Transverse colon (tissue), 4 donors: ENCODE measurements at regions not wholly inside any gene's neighbourhood (a gene's known extent, or its start where the extent isn't known, plus 50 kb on each side); places are given as distances from the start of the nearest gene placed in this dataset.

Experiments used
- DNase-seq: peaks from one replicate; pipeline ENCODE4 v3.0.0-alpha.2; 2019
- H3K27ac ChIP-seq, 4 donors: fragments of 200-600 bp; sonication (generic); 2 replicates each; pipeline ENCODE4 v1.5.1; 2016 to 2018; ENCODE audit warnings: inconsistent platforms in 4 of 4
- H3K27me3 ChIP-seq: fragments of 200-600 bp; sonication (generic); 2 replicates; pipeline ENCODE4 v1.5.1; 2017; ENCODE audit warnings: inconsistent platforms
- H3K36me3 ChIP-seq, 4 donors: fragments of 200-600 bp; sonication (generic); 2 replicates each; pipeline ENCODE4 v1.5.1; 2017 to 2019; ENCODE audit warnings: inconsistent platforms in 4 of 4
- H3K4me1 ChIP-seq, 4 donors: fragments of 200-600 bp; sonication (generic); 2 replicates each; pipeline ENCODE4 v1.5.1; 2017 to 2020; ENCODE audit warnings: inconsistent platforms in 4 of 4
- H3K4me3 ChIP-seq, 4 donors: fragments of 200-600 bp; sonication (generic); 1 replicate in 1 of 4; 2 replicates in 3 of 4; pipeline versions ENCODE4 v1.5.1 to v1.6.1; 2017 to 2019; ENCODE audit warnings: inconsistent platforms in 4 of 4
- H3K9me3 ChIP-seq, 2 donors: fragments of 200-600 bp; sonication (generic); 2 replicates each; pipeline ENCODE4 v1.5.1; 2017 to 2019; ENCODE audit warnings: inconsistent platforms in 2 of 2
- EP300 ChIP-seq: sonication (generic); formaldehyde crosslinking; IDR thresholded peaks from one replicate; pipeline ENCODE4 v1.6.1; 2017; ENCODE audit warnings: antibody characterized with exemption, low read depth
- POLR2A ChIP-seq: fragments of 450-650 bp; IDR thresholded peaks from one replicate; pipeline ENCODE4 v1.6.1; 2016; ENCODE audit warnings: antibody characterized with exemption, mild to moderate bottlenecking, moderate library complexity
- POLR2AphosphoS5 ChIP-seq, 3 donors: sonication (generic); formaldehyde crosslinking; IDR thresholded peaks; one replicate each; pipeline ENCODE4 v1.6.1; 2016; ENCODE audit warnings: antibody characterized with exemption in 3 of 3
- WGBS, 2 donors: methylation state at CpG; one replicate each; pipeline ENCODE4 v1.1.5; 2018; ENCODE audit warnings: low coverage in 1 of 2; 5-methylcytosine and 5-hydroxymethylcytosine counted together
- in situ Hi-C, 4 donors: fragments of 200-750 bp; cut with MboI; loops; one replicate each; pipeline versions ENCODE4 v1.15.0 to v1.15.1; 2017; ENCODE audit warnings: low sequenced_read_pairs in 3 of 4, low pct_ligation_motif_present in 1 of 4, low pct_unique_long_range_greater_than_20kb in 1 of 4
- intact Hi-C: fragments of 100-400 bp; cut with DNase I; formaldehyde crosslinking; loops from one replicate; pipeline ENCODE4 v1.15.1; 2023; ENCODE audit warnings: low total_unique reads
- TF ChIP-seq, protein P1 (sequence below), 5 experiments: fragments of 200-600 bp in 3 of 5; fragments of 450-650 bp in 2 of 5; sonication (generic) in 3 of 5; IDR thresholded peaks; 1 replicate in 2 of 5; 2 replicates in 3 of 5; pipeline ENCODE4 v1.5.1; 2016 to 2017; ENCODE audit warnings: antibody characterized with exemption in 5 of 5, inconsistent platforms in 3 of 5, mild to moderate bottlenecking in 2 of 5, moderate library complexity in 1 of 5

DNA sequence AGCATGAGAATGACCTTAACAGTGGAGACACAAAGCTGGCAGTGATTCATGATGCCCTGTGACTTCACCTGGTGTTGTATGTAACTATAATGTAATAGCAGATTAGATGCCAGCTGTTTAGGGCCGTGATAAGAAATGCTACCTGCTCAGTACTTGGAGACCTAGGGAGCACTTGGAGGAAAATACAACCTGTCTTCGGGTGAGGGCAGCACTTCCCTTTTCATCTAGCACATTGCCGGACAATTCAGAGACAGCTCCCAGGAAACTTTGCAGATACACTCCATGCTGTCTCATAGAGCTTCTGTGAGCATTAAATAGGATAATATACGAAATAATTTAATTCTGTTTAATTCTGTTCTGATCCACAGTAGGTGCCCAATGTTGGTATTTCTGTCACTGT lies 668.5 kb downstream of the TSN start:
- TF ChIP-seq POLR2A = no peak
- TF ChIP-seq, protein P1, sequence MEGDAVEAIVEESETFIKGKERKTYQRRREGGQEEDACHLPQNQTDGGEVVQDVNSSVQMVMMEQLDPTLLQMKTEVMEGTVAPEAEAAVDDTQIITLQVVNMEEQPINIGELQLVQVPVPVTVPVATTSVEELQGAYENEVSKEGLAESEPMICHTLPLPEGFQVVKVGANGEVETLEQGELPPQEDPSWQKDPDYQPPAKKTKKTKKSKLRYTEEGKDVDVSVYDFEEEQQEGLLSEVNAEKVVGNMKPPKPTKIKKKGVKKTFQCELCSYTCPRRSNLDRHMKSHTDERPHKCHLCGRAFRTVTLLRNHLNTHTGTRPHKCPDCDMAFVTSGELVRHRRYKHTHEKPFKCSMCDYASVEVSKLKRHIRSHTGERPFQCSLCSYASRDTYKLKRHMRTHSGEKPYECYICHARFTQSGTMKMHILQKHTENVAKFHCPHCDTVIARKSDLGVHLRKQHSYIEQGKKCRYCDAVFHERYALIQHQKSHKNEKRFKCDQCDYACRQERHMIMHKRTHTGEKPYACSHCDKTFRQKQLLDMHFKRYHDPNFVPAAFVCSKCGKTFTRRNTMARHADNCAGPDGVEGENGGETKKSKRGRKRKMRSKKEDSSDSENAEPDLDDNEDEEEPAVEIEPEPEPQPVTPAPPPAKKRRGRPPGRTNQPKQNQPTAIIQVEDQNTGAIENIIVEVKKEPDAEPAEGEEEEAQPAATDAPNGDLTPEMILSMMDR (IDR thresholded peaks at IDR 0.05) = peak in 2 of 5 experiments; percentile 8 to 18
- Histone ChIP-seq H3K27ac (no peak overlapping the region), H3K4me1 (no peaks in the 10 kb centered on the region), H3K27me3 (no peaks in the 10 kb centered on the region), H3K9me3 (no peaks in the 10 kb centered on the region), H3K36me3 (no peaks in the 10 kb centered on the region), H3K4me3 (no peak overlapping the region)
- intact Hi-C loops = no loop called here
- in situ Hi-C loops = no loop called here
- peak; percentile 25 for DNase-seq
- WGBS, 2 donors = 45 to 59% methylated on average over 4 of the region's 4 CpGs

DNA sequence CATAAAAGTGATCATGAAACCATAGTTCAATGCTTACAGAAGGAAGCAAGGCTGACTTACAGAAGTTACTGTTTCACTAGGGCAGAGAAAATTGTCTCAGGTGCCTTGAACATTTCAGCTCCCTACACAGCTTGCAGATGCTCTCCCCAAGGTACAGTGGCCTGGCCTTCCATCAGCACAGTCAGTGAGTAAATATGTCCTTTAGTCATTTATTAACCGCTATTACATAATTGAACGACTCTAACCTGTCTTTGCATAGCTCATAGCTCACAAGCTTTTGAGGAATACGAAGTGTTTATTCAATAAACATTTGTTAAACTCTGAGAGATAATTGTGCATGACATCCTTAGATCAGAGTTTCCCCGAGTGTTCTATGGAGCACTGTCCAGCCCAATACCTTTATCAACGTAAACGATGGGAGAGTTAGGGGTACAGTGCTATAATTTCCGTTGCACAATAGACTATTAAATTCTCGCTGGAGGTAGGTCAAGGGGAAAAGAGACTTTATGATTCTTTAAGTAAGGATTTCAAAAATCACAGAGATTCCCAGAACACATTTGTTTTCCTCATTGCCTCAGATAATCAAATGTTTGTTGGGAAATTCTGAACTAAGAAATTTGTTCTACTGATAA lies 677.8 kb downstream of the TSN start:
- no peaks in the 10 kb centered on the region for H3K27me3 ChIP-seq
- no peaks in the 10 kb centered on the region for H3K36me3 ChIP-seq
- H3K4me3 ChIP-seq = no peak overlapping the region
- in situ Hi-C loops (no loop called here), intact Hi-C loops (no loop called here)
- TF ChIP-seq, protein P1 (IDR thresholded peaks at IDR 0.05) = no peak
- no peak for TF ChIP-seq EP300
- no peak for TF ChIP-seq POLR2AphosphoS5 (IDR thresholded peaks at IDR 0.05)
- no peak for TF ChIP-seq POLR2A
- WGBS, 2 donors = 30 to 44% methylated on average over 8 of the region's 8 CpGs
- no peak overlapping the region for H3K27ac ChIP-seq
- no peaks in the 10 kb centered on the region for H3K9me3 ChIP-seq
- no peak for DNase-seq
- peaks cover 0 to 3% (median 0%) of the 10 kb centered on the region in 4 donors for H3K4me1 ChIP-seq

GRCh38 chr2:122445003-122445402 lies 689.6 kb downstream of the TSN start:
- no peak for TF ChIP-seq POLR2A
- TF ChIP-seq, protein P1 (IDR thresholded peaks at IDR 0.05) = no peak
- TF ChIP-seq POLR2AphosphoS5 (IDR thresholded peaks at IDR 0.05) = no peak
- TF ChIP-seq EP300 = no peak
- Histone ChIP-seq H3K36me3 (no peaks in the 10 kb centered on the region), H3K9me3 (peaks cover 0 to 6% of the 10 kb centered on the region in 2 donors), H3K4me3 (no peak overlapping the region), H3K27ac (no peak overlapping the region), H3K27me3 (no peaks in the 10 kb centered on the region), H3K4me1 (no peaks in the 10 kb centered on the region)
- in situ Hi-C loops (no loop called here), intact Hi-C loops (no loop called here)
- no peak for DNase-seq
- 43 to 100% methylated on average over 1 of the region's 1 CpG for WGBS, 2 donors

DNA sequence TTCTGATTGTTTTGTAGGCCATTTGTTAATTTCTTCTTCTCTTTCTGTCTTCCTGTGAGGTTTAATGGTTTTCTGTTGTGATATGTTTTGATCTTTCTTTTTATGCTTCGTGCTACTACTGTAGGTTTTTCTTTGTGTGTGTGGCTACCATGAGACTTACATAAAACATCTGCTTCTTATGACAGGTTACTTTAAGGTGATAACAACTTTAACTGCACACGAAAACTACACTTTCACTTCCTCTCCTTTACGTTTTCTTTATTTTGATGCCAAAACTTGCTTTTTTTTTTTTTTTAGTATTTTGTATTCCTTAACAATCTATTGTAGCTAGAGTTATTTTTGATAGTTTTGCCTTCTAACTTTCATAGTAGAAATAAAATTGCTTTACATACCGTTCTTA lies 691.3 kb downstream of the TSN start:
- no peaks in the 10 kb centered on the region for H3K4me1 ChIP-seq
- H3K36me3 ChIP-seq = no peaks in the 10 kb centered on the region
- 37 to 67% methylated on average over 4 of the region's 4 CpGs for WGBS, 2 donors
- TF ChIP-seq POLR2AphosphoS5 (IDR thresholded peaks at IDR 0.05) = no peak
- no peak for TF ChIP-seq EP300
- TF ChIP-seq, protein P1 (IDR thresholded peaks at IDR 0.05) = no peak
- TF ChIP-seq POLR2A = no peak
- H3K27ac ChIP-seq = no peak overlapping the region
- no peak for DNase-seq
- intact Hi-C loops = no loop called here
- peaks cover 0 to 6% of the 10 kb centered on the region in 2 donors for H3K9me3 ChIP-seq
- in situ Hi-C loops = no loop called here
- H3K27me3 ChIP-seq = no peaks in the 10 kb centered on the region
- no peak overlapping the region for H3K4me3 ChIP-seq
